ENCODE measurements at regions not wholly inside any gene's neighbourhood (a gene's known extent, or its start where the extent isn't known, plus 50 kb on each side); places are given as distances from the start of the nearest gene placed in this dataset.
"Not testable (repeated sequence)": the region's sequence is repeated elsewhere in the genome, so short reads cannot be mapped to it uniquely, and the experiment has no call there.

DNA sequence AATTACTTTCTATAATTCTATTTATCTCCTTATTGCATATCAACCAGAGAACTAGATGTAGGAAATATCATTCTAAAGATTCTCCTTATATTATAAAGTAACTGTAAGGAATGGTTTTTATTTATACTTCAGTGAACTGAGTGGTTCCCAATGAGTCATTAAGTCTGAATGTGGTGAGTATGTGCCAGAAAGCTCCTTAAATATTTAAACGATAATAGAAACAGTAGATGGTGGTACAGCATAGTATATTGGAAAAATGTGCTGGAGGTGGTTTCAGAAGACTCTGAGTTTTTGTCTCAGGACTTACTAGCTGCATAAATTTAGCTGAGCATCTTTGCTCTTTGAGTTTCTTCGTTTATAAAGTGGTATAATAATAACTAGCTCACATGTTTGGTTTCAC, 653.5 kb downstream of the FAM181B start:
- ATAC-seq (ENCODE audit: low read depth) (no peak), DNase-seq (ENCODE audit: low spot score in 2 of 2) (no peak)
- no peak overlapping the region for H3K27ac Mint-ChIP-seq
- no peaks in the 10 kb centered on the region for H3K36me3 Mint-ChIP-seq
- H3K4me1 Mint-ChIP-seq: no peaks in the 10 kb centered on the region
- no peaks in the 10 kb centered on the region for H3K27me3 Mint-ChIP-seq
- no peak overlapping the region for H3K4me3 Mint-ChIP-seq
- H3K9me3 Mint-ChIP-seq: no peaks in the 10 kb centered on the region

DNA sequence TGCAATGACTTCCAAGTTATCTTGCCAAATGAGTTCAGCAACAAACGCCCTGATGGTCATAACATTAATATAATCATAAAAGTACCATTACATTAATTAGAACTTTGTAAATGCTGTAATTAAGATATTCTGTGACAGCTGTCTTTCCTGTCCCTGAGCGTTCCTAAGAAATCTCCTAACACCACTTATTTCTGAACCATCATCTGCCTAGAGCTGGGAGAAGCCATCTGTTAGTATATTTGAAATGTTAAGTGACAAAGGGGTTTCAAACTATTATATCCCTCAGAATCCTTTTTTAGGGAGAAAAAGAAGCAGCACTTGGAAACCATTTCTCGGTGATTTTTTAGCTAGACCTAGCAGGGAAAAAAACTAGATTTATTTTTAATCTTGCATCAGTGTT, 657.5 kb downstream of the FAM181B start:
- no peaks in the 10 kb centered on the region for H3K4me1 Mint-ChIP-seq
- no peaks in the 10 kb centered on the region for H3K36me3 Mint-ChIP-seq
- no peak overlapping the region for H3K4me3 Mint-ChIP-seq
- no peaks in the 10 kb centered on the region for H3K9me3 Mint-ChIP-seq
- DNase-seq (ENCODE audit: low spot score in 2 of 2) (no peak), ATAC-seq (ENCODE audit: low read depth) (no peak)
- no peak overlapping the region for H3K27ac Mint-ChIP-seq
- no peaks in the 10 kb centered on the region for H3K27me3 Mint-ChIP-seq

DNA sequence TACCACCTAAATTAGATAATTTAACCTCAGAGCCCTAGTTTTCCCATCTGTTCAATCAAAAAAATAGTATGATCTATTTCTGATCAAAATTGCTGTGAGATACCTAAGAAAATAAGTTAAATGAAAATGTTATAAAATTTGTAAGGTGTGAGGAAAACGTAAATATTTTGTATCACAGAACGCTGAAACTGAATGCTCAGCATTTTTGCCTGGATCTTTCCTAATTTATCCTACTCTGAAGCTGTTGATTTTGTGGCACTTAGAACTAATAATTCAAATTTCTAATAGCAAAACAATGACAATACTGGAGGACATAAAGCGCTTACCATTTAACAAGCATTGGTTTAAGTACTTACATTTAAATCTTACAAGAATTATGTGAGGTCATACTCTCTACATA, 674.2 kb downstream of the FAM181B start:
- no peaks in the 10 kb centered on the region for H3K4me1 Mint-ChIP-seq
- ATAC-seq (ENCODE audit: low read depth): no peak
- DNase-seq (ENCODE audit: low spot score in 2 of 2): no peak

DNA sequence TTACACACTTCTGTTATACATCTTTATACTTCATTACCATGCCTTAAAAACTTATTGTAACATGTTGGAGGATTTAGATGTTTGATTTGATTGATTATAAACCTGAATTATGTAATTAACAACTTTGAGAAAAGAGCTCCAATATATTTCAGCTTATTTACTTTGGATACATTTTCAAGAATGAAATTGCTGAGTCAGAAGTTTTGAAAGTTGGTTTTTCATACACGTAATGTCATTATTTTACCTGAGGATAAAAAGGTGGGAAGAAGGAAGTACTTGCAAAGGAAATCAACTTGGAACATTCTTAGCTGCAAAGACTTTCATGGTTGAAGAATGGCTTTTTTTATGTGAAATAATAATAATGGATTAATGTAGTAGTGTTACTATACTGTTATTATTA, 677.2 kb downstream of the FAM181B start:
- Mint-ChIP-seq H3K27ac (no peak overlapping the region), H3K4me1 (no peaks in the 10 kb centered on the region), H3K9me3 (no peaks in the 10 kb centered on the region)

More for the DNA sequence above, 674.2 kb downstream of the FAM181B start:
- H3K36me3 Mint-ChIP-seq: no peaks in the 10 kb centered on the region
- H3K4me3 Mint-ChIP-seq: no peak overlapping the region
- no peaks in the 10 kb centered on the region for H3K9me3 Mint-ChIP-seq
- no peaks in the 10 kb centered on the region for H3K27me3 Mint-ChIP-seq
- H3K27ac Mint-ChIP-seq: no peak overlapping the region

DNA sequence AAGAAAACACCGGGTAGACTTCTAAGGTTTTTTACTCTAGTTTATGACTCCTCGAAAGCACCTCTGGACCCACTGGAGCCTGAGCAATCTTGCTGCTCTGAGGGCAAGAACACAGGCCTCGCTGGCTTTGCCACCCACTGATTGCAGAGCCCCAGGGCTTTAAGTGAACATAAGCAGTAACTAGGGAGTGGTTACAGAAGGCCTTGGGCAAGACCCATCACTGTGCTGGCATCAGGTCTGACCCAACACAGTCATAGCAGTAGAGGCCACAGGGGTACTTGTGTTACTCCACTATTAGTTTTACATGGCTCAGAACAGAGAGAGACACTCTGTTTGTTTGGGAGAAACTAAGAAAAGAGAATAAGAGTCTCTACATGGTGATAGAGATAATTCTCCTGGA, 684.5 kb downstream of the FAM181B start:
- H3K36me3 Mint-ChIP-seq: no peaks in the 10 kb centered on the region
- H3K27ac Mint-ChIP-seq: no peak overlapping the region
- H3K9me3 Mint-ChIP-seq: peaks cover 6% of the 10 kb centered on the region
- no peaks in the 10 kb centered on the region for H3K4me1 Mint-ChIP-seq
- peaks cover 2% of the 10 kb centered on the region for H3K27me3 Mint-ChIP-seq
- H3K4me3 Mint-ChIP-seq: no peak overlapping the region
- no peak for ATAC-seq (ENCODE audit: low read depth)
- no peak for DNase-seq (ENCODE audit: low spot score in 2 of 2)

More for the DNA sequence above, 677.2 kb downstream of the FAM181B start:
- no peaks in the 10 kb centered on the region for H3K36me3 Mint-ChIP-seq
- no peak for ATAC-seq (ENCODE audit: low read depth)
- H3K4me3 Mint-ChIP-seq: no peak overlapping the region
- H3K27me3 Mint-ChIP-seq: no peaks in the 10 kb centered on the region
- DNase-seq (ENCODE audit: low spot score in 2 of 2): no peak

DNA sequence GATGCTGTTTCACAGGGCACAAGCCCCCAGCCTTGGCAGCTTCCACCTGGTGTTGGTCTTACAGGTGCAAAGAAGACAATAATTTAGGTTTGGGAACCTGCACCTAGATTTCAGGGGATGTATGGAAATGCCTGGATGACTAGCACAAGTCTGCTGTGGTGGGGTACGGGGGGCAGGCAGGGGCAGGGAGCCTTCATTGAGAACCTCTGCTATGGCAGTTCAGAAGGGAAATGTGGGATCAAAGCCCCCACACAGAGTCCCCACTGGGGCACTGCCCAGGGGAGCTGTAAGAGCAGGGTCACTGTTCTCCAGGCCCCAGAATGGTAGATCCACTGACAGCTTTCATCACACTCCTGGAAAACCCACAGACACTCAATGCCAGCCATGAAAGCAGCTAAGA, 686.5 kb downstream of the FAM181B start:
- DNase-seq (ENCODE audit: low spot score in 2 of 2): no peak
- Mint-ChIP-seq H3K4me1 (no peaks in the 10 kb centered on the region), H3K9me3 (peaks cover 6% of the 10 kb centered on the region), H3K27ac (no peak overlapping the region), H3K4me3 (no peak overlapping the region), H3K36me3 (no peaks in the 10 kb centered on the region), H3K27me3 (peaks cover 2% of the 10 kb centered on the region)
- no peak for ATAC-seq (ENCODE audit: low read depth)

DNA sequence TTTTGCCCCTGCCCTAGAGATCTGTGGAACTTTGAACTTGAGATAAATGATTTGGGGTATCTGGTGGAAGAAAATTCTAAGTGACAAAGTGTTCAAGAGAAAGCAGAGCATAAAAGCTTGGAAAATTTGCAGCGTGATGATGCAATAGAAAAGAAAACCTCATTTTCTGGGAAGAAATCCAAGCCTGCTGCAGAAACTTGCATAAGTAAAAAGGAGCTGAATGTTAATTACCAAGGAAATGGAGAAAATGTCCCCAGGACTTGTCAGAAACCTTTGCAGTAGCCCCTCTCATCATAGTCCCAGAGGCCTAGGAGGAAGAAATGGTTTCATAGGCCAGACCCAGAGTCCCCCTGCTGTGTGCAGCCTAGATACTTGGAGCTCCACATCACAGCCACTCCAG, 686.9 kb downstream of the FAM181B start:
- no peak for ATAC-seq (ENCODE audit: low read depth)
- H3K27me3 Mint-ChIP-seq: peaks cover 2% of the 10 kb centered on the region
- no peak overlapping the region for H3K27ac Mint-ChIP-seq
- no peaks in the 10 kb centered on the region for H3K36me3 Mint-ChIP-seq
- H3K9me3 Mint-ChIP-seq: peaks cover 6% of the 10 kb centered on the region
- no peak for DNase-seq (ENCODE audit: low spot score in 2 of 2)
- H3K4me3 Mint-ChIP-seq: no peak overlapping the region
- no peaks in the 10 kb centered on the region for H3K4me1 Mint-ChIP-seq

DNA sequence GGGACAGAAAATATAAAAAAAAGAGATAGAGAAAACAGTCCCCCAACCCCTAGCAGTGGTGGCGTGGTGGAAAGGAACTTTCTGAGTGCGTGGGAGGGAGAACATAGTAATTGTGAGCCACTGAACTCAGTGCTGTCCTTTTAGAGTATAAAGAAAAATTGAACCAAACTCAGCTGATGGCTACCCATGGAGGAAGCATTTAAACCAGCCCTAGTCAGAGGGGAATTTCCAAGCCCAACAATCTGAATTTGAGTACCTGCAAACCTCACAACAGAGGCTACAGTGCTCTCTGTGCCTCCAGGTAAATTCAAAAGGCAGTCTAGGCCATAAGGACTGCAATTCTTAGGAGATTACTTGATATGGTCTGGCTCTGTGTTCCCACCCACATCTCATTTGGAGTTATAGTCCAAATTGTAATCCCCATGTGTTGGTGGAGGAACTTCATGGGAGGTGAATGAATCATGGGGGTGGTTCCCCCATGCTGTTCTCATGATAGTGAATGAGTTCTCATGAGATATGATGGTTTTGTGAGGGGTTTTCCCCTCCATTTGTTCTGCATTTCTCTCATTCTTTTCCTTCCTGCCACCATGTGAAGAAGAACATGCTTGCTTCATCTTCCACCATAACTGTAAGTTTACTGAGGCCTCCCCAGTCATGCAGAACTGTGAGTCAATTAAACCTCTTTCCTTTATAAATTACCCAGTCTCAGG, 687.8 kb downstream of the FAM181B start:
- H3K27me3 Mint-ChIP-seq: peaks cover 2% of the 10 kb centered on the region
- no peak for ATAC-seq (ENCODE audit: low read depth)
- no peak overlapping the region for H3K27ac Mint-ChIP-seq
- H3K36me3 Mint-ChIP-seq: no peaks in the 10 kb centered on the region
- H3K9me3 Mint-ChIP-seq: peaks cover 6% of the 10 kb centered on the region
- no peaks in the 10 kb centered on the region for H3K4me1 Mint-ChIP-seq
- no peak for DNase-seq (ENCODE audit: low spot score in 2 of 2)
- no peak overlapping the region for H3K4me3 Mint-ChIP-seq

DNA sequence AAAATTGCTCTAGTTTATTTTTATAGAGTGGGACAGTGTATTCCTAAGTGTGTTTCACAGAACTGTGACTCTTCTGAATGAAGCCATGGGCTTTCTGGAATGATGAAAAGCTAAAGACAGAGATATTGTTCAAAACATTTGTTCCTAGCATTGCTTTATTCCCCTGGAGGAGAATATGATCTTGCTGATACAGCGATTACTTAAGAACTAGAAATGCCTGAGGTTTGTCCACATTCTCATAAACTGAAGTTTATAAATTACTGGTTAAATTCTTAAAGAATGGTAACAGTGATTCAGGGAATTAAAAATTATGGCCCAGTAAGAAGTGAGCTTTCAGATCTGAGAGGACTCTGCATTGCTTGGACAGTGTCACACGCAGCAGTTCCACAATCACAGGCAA, 690.3 kb downstream of the FAM181B start:
- Mint-ChIP-seq H3K4me3 (no peak overlapping the region), H3K36me3 (no peaks in the 10 kb centered on the region), H3K9me3 (peaks cover 6% of the 10 kb centered on the region), H3K27me3 (peaks cover under 1% of the 10 kb centered on the region), H3K4me1 (no peaks in the 10 kb centered on the region), H3K27ac (no peak overlapping the region)
- DNase-seq (ENCODE audit: low spot score in 2 of 2): no peak
- no peak for ATAC-seq (ENCODE audit: low read depth)

DNA sequence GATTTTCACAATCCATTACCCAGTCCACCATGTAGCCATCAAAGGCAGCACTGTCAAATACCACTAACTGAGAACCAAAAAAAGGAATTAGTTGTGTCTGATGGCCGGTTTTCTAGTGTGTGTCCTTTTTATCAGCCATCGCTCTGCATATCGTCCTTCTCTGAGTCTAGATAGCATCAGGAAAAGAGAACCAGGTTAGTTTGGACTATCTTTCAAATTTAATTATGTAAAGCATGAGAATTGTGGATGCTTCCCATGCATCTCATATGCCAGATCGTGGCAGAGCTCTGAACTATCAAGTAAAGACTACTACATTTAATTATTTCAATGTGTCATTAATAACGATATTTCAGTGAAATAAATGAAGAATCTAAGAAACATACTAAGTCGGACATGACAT, 691.9 kb downstream of the FAM181B start:
- Mint-ChIP-seq H3K9me3 (peaks cover 6% of the 10 kb centered on the region), H3K36me3 (no peaks in the 10 kb centered on the region)
- no peak for ATAC-seq (ENCODE audit: low read depth)

DNA sequence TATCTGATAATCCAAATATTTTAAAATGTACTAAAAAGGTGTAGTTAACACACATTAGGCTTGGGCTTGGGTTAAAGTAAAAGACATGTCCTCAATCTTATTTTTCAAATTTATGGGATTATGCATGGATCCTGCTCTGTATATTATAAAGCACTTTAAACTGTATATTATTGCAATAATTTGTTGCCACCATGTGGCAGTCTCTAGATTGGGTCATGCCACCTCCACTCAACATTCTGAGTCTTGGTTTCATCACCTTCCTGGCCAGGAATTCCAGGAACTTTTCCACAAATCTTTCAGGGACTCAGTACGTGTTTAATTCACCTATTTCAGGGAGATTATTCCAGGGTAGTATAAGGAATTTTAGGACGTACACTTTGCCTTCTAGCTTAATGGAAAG, 695.5 kb downstream of the FAM181B start:
- H3K36me3 Mint-ChIP-seq: no peaks in the 10 kb centered on the region
- no peaks in the 10 kb centered on the region for H3K9me3 Mint-ChIP-seq
- H3K4me3 Mint-ChIP-seq: no peak overlapping the region
- H3K27me3 Mint-ChIP-seq: no peaks in the 10 kb centered on the region
- no peaks in the 10 kb centered on the region for H3K4me1 Mint-ChIP-seq
- ATAC-seq (ENCODE audit: low read depth) (no peak), DNase-seq (ENCODE audit: low spot score in 2 of 2) (no peak)
- H3K27ac Mint-ChIP-seq: no peak overlapping the region

More for the DNA sequence above, 691.9 kb downstream of the FAM181B start:
- no peak overlapping the region for H3K4me3 Mint-ChIP-seq
- H3K27ac Mint-ChIP-seq: no peak overlapping the region
- no peaks in the 10 kb centered on the region for H3K27me3 Mint-ChIP-seq
- no peaks in the 10 kb centered on the region for H3K4me1 Mint-ChIP-seq
- DNase-seq (ENCODE audit: low spot score in 2 of 2): no peak

DNA sequence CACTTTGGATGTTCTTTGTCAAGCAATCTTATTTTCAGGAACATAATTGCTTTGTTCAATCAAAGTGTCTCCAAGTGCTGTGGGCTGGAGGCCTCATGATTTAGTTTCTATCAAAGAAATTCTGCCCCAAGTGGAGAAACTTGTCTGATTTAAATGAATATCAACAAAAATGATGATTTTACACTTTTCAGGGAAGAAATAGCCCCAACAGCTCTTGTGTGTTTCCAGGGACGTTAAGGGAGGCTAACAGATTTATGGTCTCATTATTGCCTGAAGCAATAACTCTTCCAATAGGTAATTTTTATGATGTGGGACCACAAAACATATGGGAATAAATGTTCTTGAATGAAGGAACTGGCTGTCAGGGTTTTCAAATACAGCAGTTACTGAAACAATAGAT, 699.1 kb downstream of the FAM181B start:
- no peak for ATAC-seq (ENCODE audit: low read depth)

DNA sequence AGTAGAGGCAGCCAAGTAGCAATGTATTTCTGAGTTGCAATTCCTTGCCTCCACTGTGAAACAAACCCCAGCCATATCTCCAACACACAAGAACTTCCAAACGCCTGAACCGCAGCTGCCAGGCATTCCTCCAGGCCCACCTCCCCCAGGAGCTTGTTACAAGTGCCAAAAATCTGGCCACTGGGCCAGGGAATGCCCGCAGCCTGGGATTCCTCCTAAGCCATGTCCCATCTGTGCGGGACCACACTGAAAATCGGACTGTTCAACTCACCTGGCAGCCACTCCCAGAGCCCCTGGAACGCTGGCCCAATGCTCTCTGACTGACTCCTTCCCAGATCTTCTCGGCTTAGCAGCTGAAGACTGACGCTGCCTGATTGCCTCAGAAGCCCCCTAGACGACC, 706.3 kb downstream of the FAM181B start:
- not testable (repeated sequence) for H3K4me3 Mint-ChIP-seq; H3K27me3 Mint-ChIP-seq; H3K4me1 Mint-ChIP-seq; DNase-seq (ENCODE audit: low spot score in 2 of 2); H3K27ac Mint-ChIP-seq; H3K9me3 Mint-ChIP-seq; ATAC-seq (ENCODE audit: low read depth); H3K36me3 Mint-ChIP-seq

More for the DNA sequence above, 699.1 kb downstream of the FAM181B start:
- H3K9me3 Mint-ChIP-seq: no peaks in the 10 kb centered on the region
- H3K27ac Mint-ChIP-seq: no peak overlapping the region
- H3K4me3 Mint-ChIP-seq: no peak overlapping the region
- no peaks in the 10 kb centered on the region for H3K27me3 Mint-ChIP-seq
- no peaks in the 10 kb centered on the region for H3K36me3 Mint-ChIP-seq
- no peaks in the 10 kb centered on the region for H3K4me1 Mint-ChIP-seq
- DNase-seq (ENCODE audit: low spot score in 2 of 2): no peak

DNA sequence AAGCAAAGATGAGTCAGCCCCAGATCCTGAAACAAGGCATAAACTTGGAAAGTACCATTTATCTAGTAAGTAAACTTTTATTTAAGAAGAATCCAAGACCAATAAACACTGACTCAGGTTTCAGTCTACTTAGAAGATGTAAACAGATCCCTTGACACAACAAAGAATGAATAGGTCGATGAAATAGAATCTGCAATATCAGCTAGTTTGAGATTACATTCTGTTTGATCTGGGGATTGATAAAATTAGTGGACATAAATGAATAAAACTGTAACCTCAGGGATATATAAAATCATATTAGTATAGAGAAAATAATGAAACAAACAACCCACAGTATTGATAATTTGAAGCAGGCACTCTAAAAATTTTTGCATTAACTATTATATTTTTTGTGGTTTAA, 708.9 kb downstream of the FAM181B start:
- Mint-ChIP-seq H3K4me1 (no peaks in the 10 kb centered on the region), H3K36me3 (no peaks in the 10 kb centered on the region), H3K27ac (no peak overlapping the region), H3K9me3 (no peaks in the 10 kb centered on the region), H3K27me3 (no peaks in the 10 kb centered on the region), H3K4me3 (no peak overlapping the region)
- no peak for ATAC-seq (ENCODE audit: low read depth)
- DNase-seq (ENCODE audit: low spot score in 2 of 2): no peak

DNA sequence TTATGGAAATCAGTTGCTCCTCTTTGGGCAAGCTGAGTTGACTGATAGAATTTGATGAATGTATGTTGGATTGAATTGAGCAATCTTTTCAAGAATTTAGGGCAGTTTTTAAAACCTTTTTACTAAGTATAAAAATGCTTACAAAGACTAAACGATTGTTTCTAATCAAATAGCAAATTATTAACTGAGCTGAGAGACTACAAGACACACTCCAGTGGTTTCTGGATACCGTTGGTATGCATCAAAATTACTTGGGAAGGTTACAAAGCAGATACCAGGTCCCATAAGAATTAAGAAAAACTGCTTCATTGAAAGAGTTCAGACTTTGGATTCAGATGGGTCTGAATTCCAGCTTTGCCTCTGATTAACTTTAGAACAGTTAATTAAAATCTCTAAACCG, 721.4 kb downstream of the FAM181B start:
- ATAC-seq (ENCODE audit: low read depth) (no peak), DNase-seq (ENCODE audit: low spot score in 2 of 2) (no peak)
- Mint-ChIP-seq H3K36me3 (no peaks in the 10 kb centered on the region), H3K27ac (no peak overlapping the region), H3K27me3 (peaks cover 1% of the 10 kb centered on the region), H3K4me3 (no peak overlapping the region), H3K4me1 (no peaks in the 10 kb centered on the region), H3K9me3 (no peaks in the 10 kb centered on the region)
